Fibroblast of lung (primary cell): ENCODE measurements at regions not wholly inside any gene's neighbourhood (a gene's known extent, or its start where the extent isn't known, plus 50 kb on each side); places are given as distances from the start of the nearest gene placed in this dataset.

Source experiments
- EZH2 ChIP-seq: IDR thresholded peaks from 2 replicates; pipeline ENCODE4 v1.5.1; 2012; ENCODE audit warnings: low read length, control low read depth, mild to moderate bottlenecking; ENCODE audit errors: missing control alignments
- TF ChIP-seq, protein P1 (sequence below), 2 donors: IDR thresholded peaks in 1 of 2; conservative IDR thresholded peaks in 1 of 2; 1 replicate in 1 of 2; 2 replicates in 1 of 2; pipeline ENCODE4 v1.5.1; 2011 to 2012; ENCODE audit warnings: low read length in 2 of 2, control low read depth in 1 of 2, inconsistent platforms in 1 of 2, low read depth in 1 of 2, mild to moderate bottlenecking in 1 of 2

GRCh38 chr6:81609736-81610135 is 142.7 kb downstream of the TENT5A start:
- TF ChIP-seq, protein P1, sequence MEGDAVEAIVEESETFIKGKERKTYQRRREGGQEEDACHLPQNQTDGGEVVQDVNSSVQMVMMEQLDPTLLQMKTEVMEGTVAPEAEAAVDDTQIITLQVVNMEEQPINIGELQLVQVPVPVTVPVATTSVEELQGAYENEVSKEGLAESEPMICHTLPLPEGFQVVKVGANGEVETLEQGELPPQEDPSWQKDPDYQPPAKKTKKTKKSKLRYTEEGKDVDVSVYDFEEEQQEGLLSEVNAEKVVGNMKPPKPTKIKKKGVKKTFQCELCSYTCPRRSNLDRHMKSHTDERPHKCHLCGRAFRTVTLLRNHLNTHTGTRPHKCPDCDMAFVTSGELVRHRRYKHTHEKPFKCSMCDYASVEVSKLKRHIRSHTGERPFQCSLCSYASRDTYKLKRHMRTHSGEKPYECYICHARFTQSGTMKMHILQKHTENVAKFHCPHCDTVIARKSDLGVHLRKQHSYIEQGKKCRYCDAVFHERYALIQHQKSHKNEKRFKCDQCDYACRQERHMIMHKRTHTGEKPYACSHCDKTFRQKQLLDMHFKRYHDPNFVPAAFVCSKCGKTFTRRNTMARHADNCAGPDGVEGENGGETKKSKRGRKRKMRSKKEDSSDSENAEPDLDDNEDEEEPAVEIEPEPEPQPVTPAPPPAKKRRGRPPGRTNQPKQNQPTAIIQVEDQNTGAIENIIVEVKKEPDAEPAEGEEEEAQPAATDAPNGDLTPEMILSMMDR (conservative IDR thresholded peaks at IDR 0.05 in 1 of 2, IDR thresholded peaks at IDR 0.05 in 1 of 2; ENCODE audit: low read depth in 1 of 2, low read length in 2 of 2): no peak
- TF ChIP-seq EZH2: no peak
